ENCODE measurements at regions not wholly inside any gene's neighbourhood (a gene's known extent, or its start where the extent isn't known, plus 50 kb on each side); places are given as distances from the start of the nearest gene placed in this dataset.

DNA sequence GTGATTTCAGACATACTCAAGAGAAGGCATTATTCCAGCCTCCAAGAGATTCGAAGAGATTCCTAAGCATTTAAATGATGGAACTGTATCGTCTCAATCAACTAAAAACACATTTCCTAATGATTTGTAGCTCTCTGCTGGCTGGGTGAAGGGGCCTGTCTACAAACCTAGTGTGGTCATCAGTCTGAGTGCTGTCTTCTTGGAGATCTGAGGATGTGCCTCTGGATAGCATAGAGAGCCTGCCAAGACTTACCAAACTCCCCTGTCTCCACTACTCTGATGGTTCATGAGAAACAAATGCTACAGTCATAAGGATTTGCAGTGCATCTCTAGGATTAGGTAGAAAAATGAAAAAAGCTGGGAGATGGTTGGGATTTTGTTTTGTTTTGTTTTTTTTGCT, 176.9 kb upstream of the CITED2 start:
- no peak for DNase-seq

DNA sequence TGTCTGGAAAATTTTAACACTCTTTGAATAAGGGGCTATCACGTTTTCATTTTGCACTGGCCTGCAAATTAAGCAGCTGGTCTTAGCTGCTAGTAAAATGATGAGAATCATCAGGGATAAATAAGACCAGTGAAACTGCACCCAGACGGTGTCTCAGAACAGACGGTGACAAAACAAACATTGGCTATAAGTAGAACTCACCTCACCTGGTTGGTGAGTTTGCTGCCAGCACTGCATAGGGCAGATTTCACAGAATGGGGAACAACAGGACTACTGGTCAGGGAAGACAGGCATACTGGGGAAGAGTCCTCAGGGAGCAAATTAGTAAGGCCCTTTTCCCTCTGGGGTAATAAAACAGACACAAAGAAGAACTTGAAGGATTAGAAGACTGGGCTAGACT, 175.9 kb upstream of the CITED2 start:
- DNase-seq = no peak

DNA sequence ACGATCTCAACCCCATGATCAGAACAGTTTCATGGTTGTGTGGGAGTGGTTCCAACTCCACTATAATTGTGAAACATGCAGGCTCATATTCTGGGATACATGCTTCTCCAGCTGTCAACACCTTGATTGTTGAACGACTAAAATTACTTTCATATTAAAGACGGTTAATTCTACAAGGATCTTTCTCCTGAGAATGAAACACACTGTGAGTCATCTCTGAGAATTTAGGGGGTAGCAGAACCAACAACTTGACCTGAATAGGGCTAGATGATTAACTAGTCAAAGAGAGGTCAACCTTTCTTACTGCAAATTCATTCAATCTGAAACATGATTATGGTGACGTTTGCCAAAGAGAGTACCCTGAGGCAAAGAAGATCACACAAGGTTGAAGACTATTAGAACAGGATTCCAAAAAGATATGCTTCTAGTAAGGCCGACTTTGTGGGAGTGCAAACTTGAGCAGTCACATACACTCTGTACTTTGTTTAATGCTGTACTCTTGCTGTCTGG, 175.2 kb upstream of the CITED2 start:
- DNase-seq = no peak

DNA sequence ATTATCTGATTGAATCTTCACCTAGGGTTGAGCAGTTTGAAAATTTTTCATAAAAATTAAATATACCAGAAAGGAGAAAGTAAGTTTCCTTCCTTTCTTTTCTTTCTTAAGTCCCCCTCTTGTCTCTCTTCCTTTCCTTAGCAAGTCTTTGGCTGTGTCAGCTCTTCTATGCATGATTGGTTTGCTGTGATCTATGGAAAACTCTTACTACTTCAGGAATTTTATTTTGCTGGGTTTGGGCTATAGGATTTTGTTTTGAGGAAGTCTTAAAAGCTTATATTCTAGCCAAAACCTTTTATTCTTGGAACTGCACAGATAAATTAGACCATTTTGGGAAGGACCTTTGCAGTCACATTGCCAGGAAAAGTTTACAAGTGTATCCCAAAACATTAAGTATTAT, 173.4 kb upstream of the CITED2 start:
- no peak for DNase-seq

DNA sequence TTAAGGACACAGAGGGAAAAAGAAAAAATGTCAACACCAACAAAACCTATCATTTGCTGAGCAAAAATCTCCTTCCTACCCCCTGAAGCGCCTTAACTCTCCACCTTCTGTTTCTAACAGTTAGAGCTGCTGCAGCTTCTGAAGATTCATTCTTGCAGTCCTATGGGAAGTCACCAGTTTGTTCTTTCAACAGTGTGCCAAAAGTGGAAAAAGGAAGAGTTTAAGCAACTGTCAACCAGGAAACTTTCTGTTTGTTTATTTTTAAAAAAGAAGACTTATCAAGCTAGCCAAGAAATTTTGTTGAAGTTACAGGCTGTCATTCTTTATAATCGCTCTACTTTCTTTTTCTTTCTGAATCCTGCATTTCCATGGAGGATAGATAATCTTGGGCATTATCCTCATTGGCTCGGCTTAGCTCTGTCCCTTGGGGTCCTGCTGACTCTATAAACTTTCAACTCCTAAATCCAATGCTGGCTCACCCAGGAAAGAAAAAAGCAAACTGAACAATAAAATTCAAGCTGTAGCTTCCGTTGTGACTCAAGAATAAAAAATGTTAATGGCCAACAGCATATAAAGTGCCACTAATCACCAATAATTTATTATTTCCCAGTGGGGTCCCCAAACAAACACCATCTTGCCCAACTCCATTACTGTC, 172.8 kb upstream of the CITED2 start:
- DNase-seq = no peak

DNA sequence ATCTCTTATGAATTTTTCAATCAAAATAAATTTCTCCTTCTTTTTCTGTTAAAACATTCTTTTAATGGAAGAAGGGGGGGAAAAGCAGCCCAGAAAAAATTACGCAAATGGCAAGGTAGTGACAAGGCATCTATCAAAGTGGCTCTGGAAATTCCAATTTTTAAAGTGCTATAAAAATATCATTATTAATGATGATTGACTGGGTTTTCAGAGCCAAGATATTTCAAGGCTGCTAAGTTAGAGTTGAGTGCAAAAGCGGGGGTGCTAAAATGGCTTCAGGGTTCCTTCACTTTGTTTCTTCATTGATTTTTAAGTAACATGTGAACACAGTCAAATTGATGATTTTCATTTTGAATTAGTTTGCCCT, 171.6 kb upstream of the CITED2 start:
- DNase-seq = no peak

DNA sequence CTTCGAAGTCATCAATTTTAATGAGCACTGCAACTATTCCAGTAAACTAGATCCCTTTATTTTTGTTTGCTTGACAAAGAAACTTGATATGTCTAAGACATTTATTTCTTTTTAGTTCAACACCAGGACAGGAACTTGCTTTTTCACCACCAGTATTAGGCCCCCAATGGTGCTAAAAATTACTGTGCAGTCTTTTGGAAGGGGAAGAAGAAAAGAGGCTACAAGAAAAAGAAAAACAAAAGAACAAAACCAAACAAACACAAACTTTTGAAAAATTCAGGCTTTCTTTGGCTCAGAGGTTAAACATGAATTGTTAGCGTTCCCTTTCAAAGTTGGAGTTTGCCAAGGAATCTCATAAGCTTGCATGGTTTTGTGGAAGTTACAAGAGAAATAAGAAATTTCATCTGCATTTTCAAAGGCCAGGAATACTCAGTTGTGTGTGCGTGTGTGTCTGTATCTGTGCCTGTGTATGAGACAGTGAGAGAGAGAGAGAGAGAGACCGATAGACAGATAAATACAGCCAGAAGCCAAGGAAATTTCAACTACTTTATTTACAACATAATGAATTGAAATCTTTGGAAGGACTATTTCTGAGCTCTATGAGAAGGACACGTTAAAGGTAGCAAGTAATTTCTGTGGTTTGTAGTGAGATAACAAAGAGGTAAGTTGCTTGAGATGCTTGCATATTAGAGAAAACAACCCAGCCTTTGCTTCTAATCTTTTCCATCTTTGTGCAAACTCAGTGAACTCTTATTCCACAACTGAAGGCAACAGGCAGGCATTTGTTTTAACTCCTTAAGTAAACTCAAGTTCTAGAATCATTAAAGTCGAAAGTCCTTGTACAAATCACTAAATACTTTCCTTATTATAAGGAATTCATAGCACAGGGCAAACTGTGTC, 171.0 kb upstream of the CITED2 start:
- no peak for DNase-seq

DNA sequence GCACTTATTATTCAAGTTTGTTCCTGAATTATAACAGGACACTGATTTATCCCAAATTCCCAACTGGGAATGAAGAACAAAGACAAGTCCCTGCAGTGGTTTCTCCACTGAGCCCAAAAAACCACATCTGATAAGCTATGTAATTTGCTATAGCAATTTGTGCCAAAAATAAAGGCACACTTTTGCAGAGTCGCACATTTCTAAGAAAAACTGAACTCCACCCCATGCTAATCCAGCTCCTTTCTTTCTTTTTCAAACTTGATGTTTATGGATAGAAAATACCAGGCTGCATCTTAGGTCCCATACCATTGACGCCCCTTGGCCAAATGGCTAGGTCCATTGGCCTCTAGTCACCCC, 170.2 kb upstream of the CITED2 start:
- no peak for DNase-seq

DNA sequence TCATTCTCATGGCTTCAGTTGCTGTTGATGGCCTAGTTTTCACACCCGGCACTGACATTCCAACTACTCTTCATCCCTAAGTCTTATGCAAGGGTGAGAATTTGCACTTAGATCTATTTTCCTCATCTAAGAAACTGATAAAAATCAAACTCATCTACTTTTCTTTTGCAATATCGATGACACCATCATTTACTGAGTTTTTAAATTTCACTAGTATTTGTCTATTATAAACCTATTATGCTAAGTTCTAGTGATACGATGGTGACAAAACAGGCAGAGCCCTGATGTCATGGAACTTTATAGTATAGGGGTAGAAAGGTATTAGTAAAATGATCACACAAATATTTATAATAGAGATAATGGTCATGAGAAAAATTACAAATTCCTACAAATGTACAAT, 167.9 kb upstream of the CITED2 start:
- no peak for DNase-seq

DNA sequence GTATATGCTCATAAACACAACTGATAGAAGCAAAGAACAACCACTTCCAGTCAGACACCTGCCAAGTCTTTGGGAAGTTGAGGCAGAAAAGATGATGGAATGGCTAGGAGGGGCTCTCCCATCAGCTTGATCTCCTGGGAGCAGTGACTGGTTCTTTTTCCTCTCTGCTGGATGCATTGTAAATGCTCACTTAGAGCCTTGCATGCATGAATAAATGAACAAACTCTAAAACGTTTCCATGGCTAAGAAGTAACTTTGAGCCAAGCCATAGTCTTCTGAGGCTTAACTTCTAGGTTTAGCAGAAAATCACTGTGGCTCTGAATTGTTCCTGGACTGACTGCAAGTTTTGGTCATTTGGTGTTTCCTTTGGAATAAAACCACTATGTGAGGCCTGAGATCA, 166.4 kb upstream of the CITED2 start:
- no peak for DNase-seq

DNA sequence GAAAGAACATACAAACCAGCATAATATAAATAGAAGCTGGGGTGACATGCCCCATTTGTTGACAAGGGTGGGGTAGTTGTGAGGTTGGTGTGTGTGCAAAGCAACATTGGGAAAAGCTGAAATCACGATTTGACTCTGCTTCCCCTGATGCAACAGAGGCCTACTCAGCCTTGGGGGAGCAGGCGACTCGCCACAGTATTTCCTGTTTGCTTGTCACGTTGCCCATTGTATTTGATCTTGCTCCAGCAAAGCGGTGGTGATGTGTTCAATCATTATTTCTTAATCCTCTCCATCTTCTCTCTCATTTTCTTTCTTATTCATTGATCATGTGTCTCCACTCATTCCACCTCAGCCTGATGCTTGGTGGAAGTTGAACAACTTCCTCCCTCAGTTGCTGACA, 165.8 kb upstream of the CITED2 start:
- DNase-seq = no peak

DNA sequence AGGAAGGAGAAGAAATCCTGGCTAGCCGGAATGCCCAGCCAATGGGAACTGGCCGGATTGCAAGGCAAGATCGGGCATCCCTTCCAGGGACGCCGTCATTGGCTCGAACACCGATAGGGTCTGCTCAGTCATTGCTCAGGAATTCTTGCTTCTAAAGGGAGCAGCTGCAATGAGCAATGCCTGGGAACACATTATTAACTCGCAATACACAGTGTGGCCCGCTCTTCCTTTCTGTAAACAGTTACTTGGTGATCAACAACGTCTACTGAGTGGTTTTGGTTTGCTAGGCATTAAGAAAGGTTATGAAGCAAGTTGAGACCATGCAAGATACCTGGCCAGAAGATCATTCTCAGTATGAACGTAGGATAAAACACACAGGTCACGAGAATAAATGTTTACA, 165.4 kb upstream of the CITED2 start:
- no peak for DNase-seq

DNA sequence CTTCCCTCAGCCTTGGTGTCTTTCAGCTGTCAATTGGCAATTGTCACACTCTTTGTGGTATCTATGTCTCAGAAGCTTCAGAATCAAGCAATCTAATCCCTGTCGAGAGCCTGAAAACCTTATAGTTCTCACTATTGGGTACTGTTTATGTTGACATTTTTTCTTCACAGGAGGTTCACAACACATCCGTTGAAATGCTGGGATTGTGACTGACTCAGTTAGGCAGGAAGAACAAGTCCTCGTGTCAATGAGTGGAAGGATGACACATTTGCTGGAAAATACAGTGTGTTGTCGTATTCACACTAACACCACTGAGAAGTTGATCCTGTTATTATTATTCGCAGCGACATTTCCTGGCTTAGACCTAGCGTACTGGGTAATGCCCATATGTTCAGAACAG, 163.9 kb upstream of the CITED2 start:
- no peak for DNase-seq

DNA sequence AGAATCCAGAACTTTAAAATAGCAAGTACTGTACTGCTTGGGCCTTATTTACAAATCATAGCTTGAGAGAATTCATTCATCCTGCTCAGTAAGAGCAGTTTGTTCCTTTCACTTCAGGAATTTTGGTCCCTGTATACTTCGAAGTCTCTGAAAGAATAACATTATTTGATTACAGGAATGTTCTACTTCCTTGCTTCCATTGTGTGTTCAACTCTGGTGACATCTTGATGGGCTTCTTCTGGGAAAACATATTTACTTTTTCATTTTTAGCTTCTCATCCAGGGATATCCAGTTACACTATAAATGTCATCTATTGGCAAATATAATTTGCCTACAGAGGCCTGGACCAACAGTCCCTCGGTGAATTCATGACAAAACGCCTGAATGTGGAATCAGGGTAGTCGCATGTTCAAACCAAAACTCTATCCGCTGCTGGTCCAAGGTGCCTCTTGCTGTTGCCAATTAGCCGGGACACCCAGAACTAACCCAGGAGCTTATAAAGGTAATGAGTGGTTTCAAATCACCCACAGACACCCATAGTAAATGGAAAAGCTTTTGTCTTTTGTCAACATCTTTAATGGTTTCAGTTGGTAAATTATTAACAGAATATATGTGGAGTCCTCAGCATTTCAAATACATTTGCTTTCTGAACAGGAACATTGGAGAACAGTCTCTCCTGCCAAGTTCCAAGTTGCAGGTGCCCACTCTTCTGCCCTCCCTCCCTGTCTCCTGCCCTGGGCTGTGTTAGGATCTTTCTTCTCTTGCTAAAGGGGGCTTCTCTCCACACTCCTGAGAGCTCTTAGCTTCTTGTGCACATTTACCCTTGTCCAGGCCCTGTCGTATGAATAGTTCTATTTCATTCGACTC, 162.5 kb upstream of the CITED2 start:
- no peak for DNase-seq

DNA sequence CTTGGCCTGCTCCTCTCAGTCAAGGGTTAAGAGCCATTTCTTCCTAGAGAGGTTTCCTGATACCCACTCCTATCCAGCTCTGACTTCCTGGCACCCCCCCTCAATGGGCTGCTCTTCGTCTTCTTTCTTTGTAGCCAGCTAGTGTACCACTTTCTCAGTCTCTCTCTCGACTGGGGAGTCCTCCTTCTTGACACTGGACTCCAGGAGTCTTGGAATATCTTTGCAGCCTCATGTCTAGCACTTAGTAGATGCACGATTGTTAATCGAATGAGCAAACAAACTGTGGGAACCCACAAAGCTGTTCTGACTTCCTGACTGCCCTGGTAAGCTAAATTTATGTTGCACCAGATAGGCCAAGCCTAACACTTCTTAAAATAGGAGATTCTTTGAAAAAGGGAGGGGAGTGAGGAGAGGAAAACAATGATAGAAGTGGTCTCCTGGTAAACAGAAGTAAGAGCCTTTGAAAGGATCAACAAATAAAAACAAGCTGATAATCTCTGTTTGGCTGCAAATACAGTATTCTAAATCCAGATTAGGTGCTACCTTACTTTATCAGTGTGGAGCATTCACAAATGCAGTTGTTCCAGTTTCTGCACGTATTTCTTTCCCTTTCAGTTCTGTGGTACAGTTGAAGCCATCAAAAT, 160.1 kb upstream of the CITED2 start:
- DNase-seq = no peak

DNA sequence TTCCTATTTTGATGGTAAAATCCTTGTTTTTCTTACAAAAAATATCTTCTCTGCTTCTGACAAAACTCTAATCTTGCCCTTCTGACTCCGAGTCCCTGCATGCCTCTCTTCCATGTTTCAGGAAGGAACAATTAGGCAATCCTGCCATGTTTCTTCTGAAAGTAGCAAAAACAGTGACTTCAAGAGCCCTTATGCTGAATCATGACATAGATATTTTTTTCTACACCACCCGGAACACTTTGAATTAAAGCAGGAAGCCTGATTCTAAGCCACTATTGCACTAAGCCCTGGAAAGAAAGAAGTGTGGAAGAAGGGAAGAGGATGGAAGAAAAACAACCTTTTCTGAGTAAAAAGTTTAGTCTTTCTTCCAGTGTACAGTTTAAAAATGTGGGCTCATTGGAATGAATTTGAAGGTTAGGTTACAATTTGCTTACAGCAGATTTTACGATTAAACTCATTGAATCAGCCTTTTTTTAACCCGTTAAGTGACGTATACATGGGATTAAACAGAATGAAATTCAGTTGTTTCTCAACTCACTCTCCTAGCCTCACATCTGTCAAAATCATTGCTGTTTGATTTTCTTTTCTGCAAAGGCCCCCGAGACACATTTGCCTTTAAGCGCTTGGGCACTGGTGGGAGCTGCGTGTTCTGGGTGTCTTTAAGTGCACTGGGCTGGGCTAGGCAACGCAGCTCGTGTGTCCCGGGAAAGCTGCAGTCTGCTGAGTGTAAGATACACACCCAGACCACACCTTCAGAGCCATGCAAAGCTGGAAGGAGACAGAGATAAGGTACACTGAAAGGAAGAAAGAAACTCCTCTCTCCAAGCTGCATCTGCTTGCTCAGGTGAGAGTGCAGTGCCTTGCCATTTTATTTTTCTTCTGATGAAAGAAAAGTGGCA, 159.4 kb upstream of the CITED2 start:
- DNase-seq = no peak

DNA sequence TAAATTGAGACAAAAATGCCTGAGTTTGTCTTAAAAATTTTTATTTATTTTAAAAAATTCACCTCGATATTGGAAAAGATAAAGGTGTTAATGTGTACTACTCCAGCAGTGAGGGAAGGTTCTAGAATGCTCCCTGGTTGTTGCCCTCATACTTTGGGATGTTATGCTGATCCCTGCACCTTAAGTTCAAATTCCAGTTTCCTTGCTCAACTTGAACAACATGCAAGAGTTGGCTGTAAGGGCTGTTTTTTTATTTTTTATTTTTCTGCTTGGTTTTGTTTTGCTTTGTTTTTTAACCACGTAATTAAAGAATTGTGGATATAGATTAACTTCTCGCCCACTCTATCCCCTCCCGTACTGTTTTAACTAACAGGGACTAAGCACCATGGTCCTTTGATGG, 158.7 kb upstream of the CITED2 start:
- DNase-seq = no peak

DNA sequence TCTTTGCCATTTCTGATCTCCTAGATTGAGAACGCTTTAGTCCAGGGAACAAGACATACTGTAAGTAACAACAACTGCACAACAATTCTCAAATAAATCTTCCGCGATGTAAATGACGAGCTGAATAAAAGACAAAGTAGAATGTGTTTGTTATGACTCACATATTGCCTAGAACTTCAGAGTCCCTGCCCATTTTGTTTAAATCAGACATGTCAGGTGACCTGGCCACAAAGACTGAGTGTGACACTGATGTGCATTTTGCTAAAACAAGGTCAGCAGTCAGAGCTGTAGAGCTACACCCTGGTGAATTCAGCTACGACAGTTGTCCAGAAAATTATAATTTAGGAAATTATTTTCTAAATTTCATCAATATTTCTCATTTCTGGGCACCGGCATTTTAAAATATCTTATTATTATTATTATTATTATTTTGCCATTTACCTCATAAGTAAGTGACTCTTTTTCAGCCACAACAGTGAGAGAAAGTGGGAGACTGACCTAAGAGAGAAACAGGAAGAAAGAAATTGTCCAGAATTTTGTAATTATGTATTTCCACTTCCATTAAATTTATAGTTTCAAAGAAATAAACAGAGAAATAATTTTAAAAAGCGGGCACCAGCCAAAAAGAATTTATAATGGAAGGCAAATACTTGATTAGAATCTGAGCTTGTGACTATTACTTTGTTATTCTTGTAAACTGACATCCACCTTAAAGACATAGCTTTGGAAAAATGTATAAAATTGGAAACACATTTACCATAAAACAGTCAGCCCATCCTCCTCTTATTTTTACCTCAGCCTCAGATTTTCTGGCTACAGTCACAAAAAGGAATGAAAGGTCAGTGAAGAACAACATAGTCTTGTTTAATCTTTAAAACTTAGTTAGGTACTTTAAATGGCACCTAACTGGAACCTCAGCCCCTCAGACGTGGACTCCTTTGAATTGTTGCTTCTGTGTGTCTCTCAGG, 157.0 kb upstream of the CITED2 start:
- no peak for DNase-seq

DNA sequence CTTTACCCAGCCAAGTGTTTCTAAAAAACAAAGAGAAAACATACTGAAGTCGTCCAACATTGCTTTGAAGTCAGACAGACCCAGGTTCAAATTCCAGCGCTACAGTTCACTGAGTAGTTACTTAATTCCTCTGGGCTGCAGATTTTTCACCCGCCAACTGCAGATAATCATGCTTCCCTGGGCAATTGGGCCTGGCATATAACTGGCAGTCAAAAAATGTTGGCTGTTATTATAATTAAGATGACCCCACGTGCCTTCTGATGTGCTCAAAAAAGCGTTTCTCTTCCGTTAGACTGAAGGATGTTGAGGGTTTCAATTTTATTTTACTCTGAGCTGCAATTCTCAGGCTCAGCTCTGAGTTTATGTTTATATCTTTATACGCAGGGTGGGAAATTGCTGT, 156.1 kb upstream of the CITED2 start:
- no peak for DNase-seq

DNA sequence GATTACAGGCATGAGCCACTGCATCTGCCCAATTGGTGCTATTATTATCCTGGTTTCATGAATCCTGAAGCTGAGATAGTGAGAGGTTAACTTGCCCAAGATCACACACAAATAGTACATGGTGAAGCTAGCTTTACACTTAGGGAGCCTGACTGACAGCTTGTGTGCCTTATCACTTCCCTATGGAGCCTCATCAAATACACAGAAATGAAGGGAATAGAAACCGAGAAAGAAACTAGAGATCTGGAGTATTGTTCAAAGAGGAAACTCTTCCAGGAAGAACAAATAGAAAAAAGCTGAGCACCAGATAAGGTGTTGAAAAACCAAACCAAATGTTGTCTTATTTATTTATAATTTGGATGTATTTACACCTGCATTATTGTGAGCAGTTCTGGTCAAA, 155.0 kb upstream of the CITED2 start:
- DNase-seq = no peak

DNA sequence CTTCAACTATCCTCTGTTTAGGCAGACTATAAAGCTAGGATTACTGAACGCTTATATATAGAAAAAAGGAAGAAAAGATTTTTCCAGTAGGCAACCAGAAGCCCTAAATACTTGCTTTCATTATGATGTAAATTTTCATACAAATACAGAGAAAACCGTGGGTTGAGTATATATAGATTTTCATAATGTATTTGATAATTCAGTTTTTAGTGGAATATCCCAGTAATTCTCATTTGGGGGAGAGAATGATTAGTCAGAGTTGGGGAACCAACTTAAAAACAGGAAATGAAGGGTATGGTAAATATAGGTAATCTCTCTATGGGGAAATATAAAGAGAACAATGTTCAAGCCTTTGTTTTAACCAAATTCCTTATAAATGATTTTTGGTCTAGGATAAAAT, 154.0 kb upstream of the CITED2 start:
- no peak for DNase-seq
